ENCODE measurements at regions not wholly inside any gene's neighbourhood (a gene's known extent, or its start where the extent isn't known, plus 50 kb on each side); places are given as distances from the start of the nearest gene placed in this dataset.

DNA sequence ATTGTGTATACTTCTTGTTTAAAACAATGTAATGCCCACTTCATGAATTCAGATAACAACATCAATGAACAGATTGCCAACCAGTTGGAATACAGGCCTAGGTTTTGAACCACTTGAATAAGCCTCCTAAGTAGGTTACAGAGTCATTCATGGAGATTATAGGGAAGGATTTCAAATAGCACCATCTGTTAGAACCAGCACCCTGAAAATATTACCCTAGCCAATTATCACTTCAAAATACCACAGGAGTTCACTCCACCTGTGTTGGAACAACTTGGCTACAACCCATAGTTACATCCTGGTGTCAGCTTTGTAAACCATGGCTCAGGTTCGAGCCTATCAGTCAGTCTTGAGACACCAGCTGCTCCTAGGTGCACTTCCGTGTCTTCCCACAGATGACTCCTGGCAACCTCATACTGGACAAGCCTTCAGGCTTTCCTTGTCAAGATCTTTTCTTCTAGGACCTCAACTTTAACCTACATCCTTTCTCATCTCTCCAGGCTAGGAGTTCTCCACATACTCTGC is 350.0 kb downstream of the DEPDC1B start:
- WGBS (ENCODE audit: insufficient coverage, insufficient replicate concordance, low lambda C conversion rate, missing lambda C conversion rate): 69% methylated on average over 2 of the region's 2 CpGs
- Histone ChIP-seq H3K9ac (ENCODE audit: control insufficient read depth, insufficient read depth, low read length) (no peak overlapping the region), H4K20me1 (ENCODE audit: control insufficient read depth, insufficient read depth) (no peaks in the 10 kb centered on the region), H3K36me3 (ENCODE audit: control insufficient read depth in 2 of 2, insufficient read depth in 2 of 2, low read length in 1 of 2) (no peaks in the 10 kb centered on the region), H3K9me3 (replicated peaks; ENCODE audit: control insufficient read depth, insufficient read depth, low read length) (no peaks in the 10 kb centered on the region), H3K79me2 (ENCODE audit: control insufficient read depth, insufficient read depth, low read length) (no peaks in the 10 kb centered on the region), H3K4me1 (ENCODE audit: control insufficient read depth, insufficient read depth, low read length) (no peaks in the 10 kb centered on the region), H3K4me3 (no peak overlapping the region), H3K27ac (ENCODE audit: control insufficient read depth, insufficient read depth) (no peak overlapping the region), H3K4me2 (ENCODE audit: control insufficient read depth, insufficient read depth) (no peak overlapping the region), H2AFZ (ENCODE audit: control insufficient read depth, low read depth, low read length) (no peak overlapping the region), H3K27me3 (replicated peaks in 1 of 2; ENCODE audit: control insufficient read depth in 2 of 2, insufficient read depth in 2 of 2, low read length in 1 of 2) (no peaks in the 10 kb centered on the region)
- ATAC-seq (no peak), FAIRE-seq (no peak), DNase-seq (ENCODE audit: low read depth, low spot score) (no peak)
- ChIA-PET POLR2A (no interaction called here), SMC1A (ENCODE audit: uncharacterized antibody, unreplicated experiment) (no interaction called here), RAD21 (ENCODE audit: unreplicated experiment) (no interaction called here), CTCF (no interaction called here)
- intact Hi-C loops (cut with micrococcal nuclease; ENCODE audit: unreplicated experiment): no loop called here
- BruUV-seq (replicated peaks): no TSS peak
- TF ChIP-seq, protein P1, sequence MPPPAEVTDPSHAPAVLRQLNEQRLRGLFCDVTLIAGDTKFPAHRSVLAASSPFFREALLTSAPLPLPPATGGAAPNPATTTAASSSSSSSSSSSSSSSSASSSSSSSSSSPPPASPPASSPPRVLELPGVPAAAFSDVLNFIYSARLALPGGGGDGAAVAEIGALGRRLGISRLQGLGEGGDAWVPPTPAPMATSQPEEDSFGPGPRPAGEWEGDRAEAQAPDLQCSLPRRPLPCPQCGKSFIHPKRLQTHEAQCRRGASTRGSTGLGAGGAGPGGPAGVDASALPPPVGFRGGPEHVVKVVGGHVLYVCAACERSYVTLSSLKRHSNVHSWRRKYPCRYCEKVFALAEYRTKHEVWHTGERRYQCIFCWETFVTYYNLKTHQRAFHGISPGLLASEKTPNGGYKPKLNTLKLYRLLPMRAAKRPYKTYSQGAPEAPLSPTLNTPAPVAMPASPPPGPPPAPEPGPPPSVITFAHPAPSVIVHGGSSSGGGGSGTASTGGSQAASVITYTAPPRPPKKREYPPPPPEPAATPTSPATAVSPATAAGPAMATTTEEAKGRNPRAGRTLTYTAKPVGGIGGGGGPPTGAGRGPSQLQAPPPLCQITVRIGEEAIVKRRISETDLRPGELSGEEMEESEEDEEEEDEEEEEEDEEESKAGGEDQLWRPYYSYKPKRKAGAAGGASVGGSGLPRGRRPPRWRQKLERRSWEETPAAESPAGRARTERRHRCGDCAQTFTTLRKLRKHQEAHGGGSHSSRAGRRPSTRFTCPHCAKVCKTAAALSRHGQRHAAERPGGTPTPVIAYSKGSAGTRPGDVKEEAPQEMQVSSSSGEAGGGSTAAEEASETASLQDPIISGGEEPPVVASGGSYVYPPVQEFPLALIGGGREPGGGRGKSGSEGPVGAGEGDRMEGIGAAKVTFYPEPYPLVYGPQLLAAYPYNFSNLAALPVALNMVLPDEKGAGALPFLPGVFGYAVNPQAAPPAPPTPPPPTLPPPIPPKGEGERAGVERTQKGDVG (CRISPR knock-in tag; IDR thresholded peaks at IDR 0.05): no peak
- TF ChIP-seq DPF2 (IDR thresholded peaks at IDR 0.05): no peak
- no peak for TF ChIP-seq SP1 (IDR thresholded peaks at IDR 0.05; ENCODE audit: low read depth, low read length)
- no peak for TF ChIP-seq SIX5 (IDR thresholded peaks at IDR 0.05; ENCODE audit: low read depth, low read length, severe bottlenecking)
- TF ChIP-seq, protein P2, sequence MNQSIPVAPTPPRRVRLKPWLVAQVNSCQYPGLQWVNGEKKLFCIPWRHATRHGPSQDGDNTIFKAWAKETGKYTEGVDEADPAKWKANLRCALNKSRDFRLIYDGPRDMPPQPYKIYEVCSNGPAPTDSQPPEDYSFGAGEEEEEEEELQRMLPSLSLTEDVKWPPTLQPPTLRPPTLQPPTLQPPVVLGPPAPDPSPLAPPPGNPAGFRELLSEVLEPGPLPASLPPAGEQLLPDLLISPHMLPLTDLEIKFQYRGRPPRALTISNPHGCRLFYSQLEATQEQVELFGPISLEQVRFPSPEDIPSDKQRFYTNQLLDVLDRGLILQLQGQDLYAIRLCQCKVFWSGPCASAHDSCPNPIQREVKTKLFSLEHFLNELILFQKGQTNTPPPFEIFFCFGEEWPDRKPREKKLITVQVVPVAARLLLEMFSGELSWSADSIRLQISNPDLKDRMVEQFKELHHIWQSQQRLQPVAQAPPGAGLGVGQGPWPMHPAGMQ (IDR thresholded peaks at IDR 0.05; ENCODE audit: borderline replicate concordance): no peak
- TF ChIP-seq ETV6 (conservative IDR thresholded peaks at IDR 0.05 in 1 of 2, IDR thresholded peaks at IDR 0.05 in 1 of 2; ENCODE audit: borderline replicate concordance in 1 of 2, low read depth in 1 of 2): no peak
- no peak for TF ChIP-seq ZNF274 (IDR thresholded peaks at IDR 0.05; ENCODE audit: insufficient read depth, insufficient read length)
- no peak for TF ChIP-seq NR2F1 (conservative IDR thresholded peaks at IDR 0.05)
- TF ChIP-seq, protein P3, sequence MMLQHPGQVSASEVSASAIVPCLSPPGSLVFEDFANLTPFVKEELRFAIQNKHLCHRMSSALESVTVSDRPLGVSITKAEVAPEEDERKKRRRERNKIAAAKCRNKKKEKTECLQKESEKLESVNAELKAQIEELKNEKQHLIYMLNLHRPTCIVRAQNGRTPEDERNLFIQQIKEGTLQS (IDR thresholded peaks at IDR 0.05; ENCODE audit: borderline replicate concordance, extremely low read depth, low read depth, low read length): no peak
- TF ChIP-seq YBX1 (IDR thresholded peaks at IDR 0.05): no peak
- TF ChIP-seq STAT3 (IDR thresholded peaks at IDR 0.05; ENCODE audit: low read depth, low read length): no peak
- TF ChIP-seq YY1 (IDR thresholded peaks at IDR 0.05; ENCODE audit: low read depth, low read length): no peak
- TF ChIP-seq RFX5 (IDR thresholded peaks at IDR 0.05; ENCODE audit: low read depth, low read length): no peak
- TF ChIP-seq TAF1 (IDR thresholded peaks at IDR 0.05; ENCODE audit: borderline replicate concordance, low read depth, low read length): no peak
- in situ Hi-C loops (cut with MboI): no loop called here
